Trophoblast cell (in vitro differentiated cells and primary cell): ENCODE measurements at regions not wholly inside any gene's neighbourhood (a gene's known extent, or its start where the extent isn't known, plus 50 kb on each side); places are given as distances from the start of the nearest gene placed in this dataset.
A peak's percentile ranks its signal among the peaks of the same experiment; 100 is the strongest.

Experiments
- DNase-seq, 2 donors: peaks; one replicate each; pipeline ENCODE4 v3.0.0-alpha.2; 2016
- H2AFZ ChIP-seq: 2 replicates; pipeline ENCODE4 v1.6.1; 2013; ENCODE audit warnings: low read length, moderate library complexity, mild to moderate bottlenecking; ENCODE audit not compliant: insufficient read depth, poor library complexity
- H2AK5ac ChIP-seq: 2 replicates; pipeline ENCODE4 v1.6.1; 2013; ENCODE audit warnings: mild to moderate bottlenecking, low read length
- H2BK120ac ChIP-seq: 2 replicates; pipeline ENCODE4 v1.6.1; 2013; ENCODE audit warnings: low read length, mild to moderate bottlenecking, moderate library complexity; ENCODE audit not compliant: insufficient read depth, poor library complexity
- H2BK12ac ChIP-seq: 2 replicates; pipeline ENCODE4 v1.6.1; 2013; ENCODE audit warnings: mild to moderate bottlenecking, low read length, moderate library complexity
- H2BK5ac ChIP-seq: 2 replicates; pipeline ENCODE4 v1.6.1; 2013; ENCODE audit warnings: low read length, low read depth, moderate library complexity, mild to moderate bottlenecking; ENCODE audit not compliant: poor library complexity
- H3K14ac ChIP-seq: 2 replicates; pipeline ENCODE4 v1.6.1; 2013; ENCODE audit warnings: mild to moderate bottlenecking, low read length
- H3K18ac ChIP-seq: 2 replicates; pipeline ENCODE4 v1.6.1; 2013; ENCODE audit warnings: mild to moderate bottlenecking, low read length
- H3K23ac ChIP-seq: 2 replicates; pipeline ENCODE4 v1.6.1; 2013; ENCODE audit warnings: low read length
- H3K27ac ChIP-seq: 2 replicates; pipeline ENCODE4 v1.5.1; 2013; ENCODE audit warnings: low read depth, mild to moderate bottlenecking, inconsistent platforms, low read length, moderate library complexity
- H3K27me3 ChIP-seq: 2 replicates; pipeline ENCODE4 v1.6.1; 2013; ENCODE audit warnings: inconsistent platforms, mild to moderate bottlenecking, low read length, moderate library complexity; ENCODE audit not compliant: insufficient read depth
- H3K36me3 ChIP-seq, 2 experiments: 1 replicate in 1 of 2; 2 replicates in 1 of 2; pipeline ENCODE4 v1.6.1; 2013; ENCODE audit warnings: low read length in 2 of 2, mild to moderate bottlenecking in 2 of 2, moderate library complexity in 1 of 2; ENCODE audit not compliant: insufficient read depth in 2 of 2, control insufficient read depth in 1 of 2
- H3K4ac ChIP-seq: 2 replicates; pipeline ENCODE4 v1.6.1; 2013; ENCODE audit warnings: low read depth, mild to moderate bottlenecking, low read length, moderate library complexity
- H3K4me1 ChIP-seq, 2 experiments: 1 replicate in 1 of 2; 2 replicates in 1 of 2; pipeline ENCODE4 v1.6.1; 2013; ENCODE audit warnings: low read length in 2 of 2, mild to moderate bottlenecking in 2 of 2, moderate library complexity in 1 of 2; ENCODE audit not compliant: insufficient read depth in 2 of 2, control insufficient read depth in 1 of 2
- H3K4me2 ChIP-seq: 2 replicates; pipeline ENCODE4 v1.6.1; 2013; ENCODE audit warnings: inconsistent platforms, mild to moderate bottlenecking, low read length, moderate library complexity
- H3K4me3 ChIP-seq: 2 replicates; pipeline ENCODE4 v1.5.1; 2013; ENCODE audit warnings: mild to moderate bottlenecking, low read depth, low read length, inconsistent platforms
- H3K79me1 ChIP-seq: one replicate; pipeline ENCODE4 v1.6.1; 2013; ENCODE audit warnings: low read length
- H3K79me2 ChIP-seq: 2 replicates; pipeline ENCODE4 v1.6.1; 2013; ENCODE audit warnings: low read length, mild to moderate bottlenecking; ENCODE audit not compliant: control insufficient read depth, insufficient read depth, poor library complexity
- H3K9ac ChIP-seq: 2 replicates; pipeline ENCODE4 v1.6.1; 2013; ENCODE audit warnings: mild to moderate bottlenecking, low read length
- H3K9me3 ChIP-seq: 2 replicates; pipeline ENCODE4 v1.6.1; 2013; ENCODE audit warnings: low read depth, mild to moderate bottlenecking, control low read depth, inconsistent platforms, low read length; ENCODE audit not compliant: insufficient read depth
- H4K12ac ChIP-seq: 2 replicates; pipeline ENCODE4 v1.6.1; 2013; ENCODE audit warnings: low read depth, mild to moderate bottlenecking, low read length, moderate library complexity
- H4K8ac ChIP-seq: 2 replicates; pipeline ENCODE4 v1.6.1; 2013; ENCODE audit warnings: low read depth, mild to moderate bottlenecking, low read length, moderate library complexity
- H4K91ac ChIP-seq: one replicate; pipeline ENCODE4 v1.6.1; 2013; ENCODE audit warnings: low read depth, mild to moderate bottlenecking, low read length, moderate library complexity
- WGBS: extraction: QIAGEN DNeasy Blood & Tissue Kit; methylation state at CpG from one replicate; pipeline ENCODE4 v1.1.7; 2013; ENCODE audit warnings: missing lambda C conversion rate; ENCODE audit not compliant: insufficient read length, insufficient coverage; ENCODE audit errors: extremely low coverage; 5-methylcytosine and 5-hydroxymethylcytosine counted together

DNA sequence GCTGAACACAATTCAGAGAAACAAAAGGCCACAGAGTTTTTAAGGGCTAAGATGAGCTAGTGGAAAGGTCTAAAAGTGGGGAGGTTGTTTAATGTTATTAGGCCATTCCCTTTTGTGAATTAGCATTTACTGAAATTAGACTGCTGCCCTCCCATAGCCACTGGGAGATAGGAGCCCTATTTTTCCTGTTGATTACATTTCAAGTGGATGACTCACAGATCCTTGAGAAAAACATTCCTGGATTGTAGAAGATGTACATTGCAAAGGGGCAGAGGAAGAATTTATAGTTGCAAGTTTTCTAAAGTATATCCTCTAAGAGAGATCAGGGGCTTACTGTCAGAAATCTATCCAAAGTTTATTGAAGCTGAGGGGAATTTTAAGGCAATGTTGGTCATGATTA is 367.1 kb upstream of the IZUMO3 start:
- no peak overlapping the region for H3K4me2 ChIP-seq

GRCh38 chr9:24901319-24901718 is 355.6 kb upstream of the IZUMO3 start:
- Histone ChIP-seq H3K4me2 (no peak overlapping the region), H3K9me3 (no peaks in the 10 kb centered on the region), H2BK12ac (no peak overlapping the region), H3K23ac (no peak overlapping the region), H3K79me1 (no peaks in the 10 kb centered on the region), H2BK120ac (no peak overlapping the region), H4K91ac (no peak overlapping the region), H3K14ac (no peak overlapping the region), H3K4me3 (no peak overlapping the region), H2AFZ (no peak overlapping the region), H3K79me2 (no peaks in the 10 kb centered on the region), H3K4me1 (no peaks in the 10 kb centered on the region), H2AK5ac (no peak overlapping the region), H3K18ac (no peak overlapping the region), H2BK5ac (no peak overlapping the region), H4K8ac (no peak overlapping the region), H3K27me3 (no peaks in the 10 kb centered on the region), H3K9ac (no peak overlapping the region), H3K4ac (no peak overlapping the region), H4K12ac (no peak overlapping the region), H3K27ac (no peak overlapping the region), H3K36me3 (no peaks in the 10 kb centered on the region)
- peak in 1 of 2 donors; percentile 6 for DNase-seq

More for the DNA sequence above, 367.1 kb upstream of the IZUMO3 start:
- H3K27ac ChIP-seq: no peak overlapping the region
- H3K79me2 ChIP-seq: no peaks in the 10 kb centered on the region
- H2AFZ ChIP-seq: no peak overlapping the region
- H3K4ac ChIP-seq: no peak overlapping the region
- H4K91ac ChIP-seq: no peak overlapping the region
- no peak overlapping the region for H2AK5ac ChIP-seq
- H3K9ac ChIP-seq: no peak overlapping the region
- no peaks in the 10 kb centered on the region for H3K27me3 ChIP-seq
- H3K79me1 ChIP-seq: no peaks in the 10 kb centered on the region
- H4K8ac ChIP-seq: no peak overlapping the region
- no peak overlapping the region for H4K12ac ChIP-seq
- no peaks in the 10 kb centered on the region for H3K36me3 ChIP-seq
- H3K23ac ChIP-seq: no peak overlapping the region
- no peak overlapping the region for H2BK5ac ChIP-seq
- no peak overlapping the region for H2BK120ac ChIP-seq
- no peak for DNase-seq
- no peak overlapping the region for H3K18ac ChIP-seq
- no peaks in the 10 kb centered on the region for H3K9me3 ChIP-seq
- H3K14ac ChIP-seq: no peak overlapping the region
- no peaks in the 10 kb centered on the region for H3K4me1 ChIP-seq
- no peak overlapping the region for H3K4me3 ChIP-seq
- no peak overlapping the region for H2BK12ac ChIP-seq

GRCh38 chr9:24900179-24900578 is 354.5 kb upstream of the IZUMO3 start:
- no peaks in the 10 kb centered on the region for H3K36me3 ChIP-seq
- H3K27ac ChIP-seq: no peak overlapping the region
- no peaks in the 10 kb centered on the region for H3K79me1 ChIP-seq
- no peak overlapping the region for H2BK12ac ChIP-seq
- H3K4me1 ChIP-seq: no peaks in the 10 kb centered on the region
- no peaks in the 10 kb centered on the region for H3K9me3 ChIP-seq
- no peak for DNase-seq
- H4K8ac ChIP-seq: no peak overlapping the region
- no peaks in the 10 kb centered on the region for H3K27me3 ChIP-seq
- H4K12ac ChIP-seq: no peak overlapping the region
- no peak overlapping the region for H3K9ac ChIP-seq
- H3K23ac ChIP-seq: no peak overlapping the region
- H3K18ac ChIP-seq: no peak overlapping the region
- no peak overlapping the region for H4K91ac ChIP-seq
- no peak overlapping the region for H3K4me2 ChIP-seq
- no peak overlapping the region for H2BK5ac ChIP-seq
- no peak overlapping the region for H2BK120ac ChIP-seq
- no peak overlapping the region for H3K4ac ChIP-seq
- no peaks in the 10 kb centered on the region for H3K79me2 ChIP-seq
- H2AK5ac ChIP-seq: no peak overlapping the region
- H3K14ac ChIP-seq: no peak overlapping the region
- no peak overlapping the region for H3K4me3 ChIP-seq
- no peak overlapping the region for H2AFZ ChIP-seq

GRCh38 chr9:24899463-24899862 is 353.8 kb upstream of the IZUMO3 start:
- H3K9ac ChIP-seq: no peak overlapping the region
- H3K4me1 ChIP-seq: no peaks in the 10 kb centered on the region
- no peaks in the 10 kb centered on the region for H3K9me3 ChIP-seq
- no peak overlapping the region for H4K91ac ChIP-seq
- no peak overlapping the region for H4K8ac ChIP-seq
- no peak overlapping the region for H2BK12ac ChIP-seq
- H2BK5ac ChIP-seq: no peak overlapping the region
- no peak overlapping the region for H3K23ac ChIP-seq
- no CpG with 5 or more reads among the region's 4 CpGs for WGBS
- H2AK5ac ChIP-seq: no peak overlapping the region
- no peaks in the 10 kb centered on the region for H3K36me3 ChIP-seq
- H3K4ac ChIP-seq: no peak overlapping the region
- H3K27ac ChIP-seq: no peak overlapping the region
- no peak overlapping the region for H4K12ac ChIP-seq
- no peak for DNase-seq
- no peaks in the 10 kb centered on the region for H3K79me2 ChIP-seq
- H3K27me3 ChIP-seq: no peaks in the 10 kb centered on the region
- H3K79me1 ChIP-seq: no peaks in the 10 kb centered on the region
- no peak overlapping the region for H3K18ac ChIP-seq
- no peak overlapping the region for H3K4me2 ChIP-seq
- no peak overlapping the region for H3K14ac ChIP-seq
- no peak overlapping the region for H2BK120ac ChIP-seq
- H2AFZ ChIP-seq: no peak overlapping the region
- no peak overlapping the region for H3K4me3 ChIP-seq

GRCh38 chr9:24897826-24898225 is 352.1 kb upstream of the IZUMO3 start:
- Histone ChIP-seq H3K4me1 (no peaks in the 10 kb centered on the region), H4K91ac (no peak overlapping the region), H2BK12ac (no peak overlapping the region), H3K23ac (no peak overlapping the region), H2AK5ac (no peak overlapping the region), H3K9me3 (no peaks in the 10 kb centered on the region), H4K8ac (no peak overlapping the region), H4K12ac (no peak overlapping the region), H2AFZ (no peak overlapping the region), H2BK5ac (no peak overlapping the region), H3K9ac (no peak overlapping the region), H3K27me3 (no peaks in the 10 kb centered on the region), H3K4me2 (no peak overlapping the region), H3K4ac (no peak overlapping the region), H3K79me2 (no peaks in the 10 kb centered on the region), H3K4me3 (no peak overlapping the region), H3K36me3 (no peaks in the 10 kb centered on the region), H3K14ac (no peak overlapping the region), H3K27ac (no peak overlapping the region), H3K79me1 (no peaks in the 10 kb centered on the region), H3K18ac (no peak overlapping the region), H2BK120ac (no peak overlapping the region)
- DNase-seq: no peak
- no CpG with 5 or more reads among the region's 15 CpGs for WGBS
